GM13977 (cell line): ENCODE measurements at regions not wholly inside any gene's neighbourhood (a gene's known extent, or its start where the extent isn't known, plus 50 kb on each side); places are given as distances from the start of the nearest gene placed in this dataset.
A peak's percentile ranks its signal among the peaks of the same experiment; 100 is the strongest.

ENCODE experiments used
- DNase-seq: peaks from one replicate; pipeline ENCODE4 v3.0.0; 2012; ENCODE audit warnings: low spot score
- in situ Hi-C: fragments of 300-500 bp; cut with MboI; formaldehyde crosslinking; loops from one replicate; pipeline ENCODE4 v1.12.0; 2022; ENCODE audit warnings: low sequenced_read_pairs, low pct_unique_long_range_greater_than_20kb, mixed read lengths, inconsistent platforms; ENCODE audit not compliant: unreplicated experiment
- TF ChIP-seq, protein P1 (sequence below): IDR thresholded peaks from 2 replicates; pipeline ENCODE4 v1.5.1; 2012; ENCODE audit warnings: mild to moderate bottlenecking, control low read depth; ENCODE audit not compliant: insufficient read depth; ENCODE audit errors: extremely low read depth, missing control alignments

- TF ChIP-seq, protein P1, sequence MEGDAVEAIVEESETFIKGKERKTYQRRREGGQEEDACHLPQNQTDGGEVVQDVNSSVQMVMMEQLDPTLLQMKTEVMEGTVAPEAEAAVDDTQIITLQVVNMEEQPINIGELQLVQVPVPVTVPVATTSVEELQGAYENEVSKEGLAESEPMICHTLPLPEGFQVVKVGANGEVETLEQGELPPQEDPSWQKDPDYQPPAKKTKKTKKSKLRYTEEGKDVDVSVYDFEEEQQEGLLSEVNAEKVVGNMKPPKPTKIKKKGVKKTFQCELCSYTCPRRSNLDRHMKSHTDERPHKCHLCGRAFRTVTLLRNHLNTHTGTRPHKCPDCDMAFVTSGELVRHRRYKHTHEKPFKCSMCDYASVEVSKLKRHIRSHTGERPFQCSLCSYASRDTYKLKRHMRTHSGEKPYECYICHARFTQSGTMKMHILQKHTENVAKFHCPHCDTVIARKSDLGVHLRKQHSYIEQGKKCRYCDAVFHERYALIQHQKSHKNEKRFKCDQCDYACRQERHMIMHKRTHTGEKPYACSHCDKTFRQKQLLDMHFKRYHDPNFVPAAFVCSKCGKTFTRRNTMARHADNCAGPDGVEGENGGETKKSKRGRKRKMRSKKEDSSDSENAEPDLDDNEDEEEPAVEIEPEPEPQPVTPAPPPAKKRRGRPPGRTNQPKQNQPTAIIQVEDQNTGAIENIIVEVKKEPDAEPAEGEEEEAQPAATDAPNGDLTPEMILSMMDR: no peak
- in situ Hi-C loops: no loop called here
- DNase-seq: no peak
These were observed 65.6 kb upstream of the COPS8 start for GRCh38 chr2:237020090-237020489.

DNA sequence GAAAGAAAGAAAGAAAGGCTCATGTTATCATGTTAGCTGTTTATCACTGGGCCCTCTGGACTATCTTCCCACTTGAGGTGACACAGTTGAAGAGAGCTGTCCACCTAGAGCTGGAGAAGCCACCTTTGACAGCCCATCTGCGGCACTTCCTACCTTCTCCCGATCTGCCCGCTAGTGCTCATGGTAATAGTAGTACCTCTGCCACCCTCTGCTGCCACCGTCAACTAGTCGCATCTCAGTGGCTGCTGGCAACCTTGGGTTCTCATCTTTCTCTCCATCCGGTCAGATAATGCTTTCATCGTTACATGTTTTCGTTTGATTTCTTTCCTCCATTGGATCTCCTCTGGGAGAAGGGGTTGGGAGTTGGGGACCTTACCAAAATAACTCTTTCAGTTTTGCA, 63.2 kb upstream of the COPS8 start:
- TF ChIP-seq, protein P1: no peak
- in situ Hi-C loops: no loop called here
- DNase-seq: no peak

DNA sequence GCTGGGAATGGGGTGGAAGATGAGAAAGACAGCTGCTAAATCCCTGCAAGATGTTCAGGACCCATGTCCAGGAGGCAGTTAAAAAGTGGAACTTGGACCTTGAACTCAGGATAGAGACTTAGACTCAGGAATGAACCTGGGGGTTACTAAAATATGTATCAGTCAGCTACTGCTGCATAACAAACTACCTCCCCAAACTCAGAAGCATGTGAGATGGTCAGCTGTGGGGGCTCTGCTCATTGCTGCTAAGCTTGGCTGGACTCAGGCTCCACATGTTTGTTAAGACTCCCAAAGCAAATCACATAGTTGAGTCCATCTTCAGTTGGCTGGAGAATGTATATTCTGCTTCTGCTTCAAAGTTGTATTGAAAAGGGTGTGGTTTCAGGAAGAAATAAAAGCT, 61.4 kb upstream of the COPS8 start:
- in situ Hi-C loops: no loop called here
- DNase-seq: no peak

DNA sequence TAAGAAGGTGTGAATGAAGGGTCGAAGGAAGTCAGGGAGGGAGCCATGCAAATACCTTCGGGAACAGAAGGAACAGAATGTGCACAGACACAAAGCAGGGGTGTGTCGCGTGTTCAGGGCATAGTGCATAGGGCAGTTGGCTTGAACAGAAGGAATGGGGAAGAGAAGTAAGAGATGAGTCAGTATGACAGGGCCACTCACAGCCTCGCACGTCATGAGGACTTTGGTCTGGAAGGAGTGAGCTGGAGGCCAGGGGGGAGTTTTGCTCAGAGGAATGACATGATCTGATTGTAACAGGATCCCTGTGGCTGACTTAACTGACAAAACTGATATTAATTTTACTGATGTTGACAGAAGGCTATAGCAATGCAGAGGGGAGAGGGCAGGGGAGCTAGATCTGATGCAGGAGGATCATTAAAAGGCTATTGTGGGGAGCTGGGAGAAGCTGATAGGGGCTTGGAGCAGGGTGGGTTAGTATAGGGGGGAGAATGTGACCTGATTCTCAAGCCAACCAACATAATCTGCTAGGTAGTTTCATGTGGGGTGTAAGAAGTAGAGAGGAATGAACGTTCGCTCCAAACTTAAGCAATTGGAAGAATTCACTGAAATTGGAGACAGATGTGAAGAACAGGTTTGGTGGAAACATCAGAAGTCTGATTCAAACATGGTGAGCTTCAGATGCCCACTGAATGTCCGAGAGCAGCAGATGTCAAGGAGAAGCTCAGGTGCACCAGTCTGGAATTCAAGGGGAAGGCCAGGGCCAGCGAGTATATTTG, 60.4 kb upstream of the COPS8 start:
- no peak for DNase-seq
- TF ChIP-seq, protein P1: no peak
- in situ Hi-C loops: no loop called here

More for the DNA sequence above, 61.4 kb upstream of the COPS8 start:
- TF ChIP-seq, protein P1: no peak

GRCh38 chr2:237026981-237027711, 58.5 kb upstream of the COPS8 start:
- TF ChIP-seq, protein P1: peak; percentile 65

GRCh38 chr2:237027712-237028029, 58.0 kb upstream of the COPS8 start:
- TF ChIP-seq, protein P1: no peak

More at GRCh38 chr2:237026981-237027711, 58.5 kb upstream of the COPS8 start:
- peak; percentile 43 for DNase-seq
- in situ Hi-C loops: no loop called here

More at GRCh38 chr2:237027712-237028029, 58.0 kb upstream of the COPS8 start:
- in situ Hi-C loops: no loop called here
- DNase-seq: no peak
